ENCODE measurements at regions not wholly inside any gene's neighbourhood (a gene's known extent, or its start where the extent isn't known, plus 50 kb on each side); places are given as distances from the start of the nearest gene placed in this dataset.

DNA sequence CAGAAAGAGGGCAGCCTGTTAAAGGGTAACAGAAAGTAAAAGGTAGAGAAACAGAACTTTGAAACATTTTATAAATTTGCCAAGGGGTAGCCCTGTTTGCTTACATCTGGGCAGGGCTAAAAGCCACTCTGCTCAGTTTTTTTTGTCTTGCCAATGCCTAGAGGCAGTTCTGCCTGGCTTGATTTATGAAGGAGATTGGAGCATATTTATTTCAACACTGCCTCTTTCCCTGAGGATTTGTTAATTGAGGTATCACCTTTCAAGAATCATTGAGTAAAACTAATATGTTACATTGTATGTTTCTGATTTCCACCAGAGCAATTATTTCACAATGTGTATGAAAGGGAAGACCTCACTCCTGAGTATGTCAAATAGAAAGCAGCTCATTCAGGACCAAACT is 160.8 kb downstream of the GXYLT1 start:
- no peak overlapping the region for H3K4me3 ChIP-seq (ENCODE audit: control insufficient read depth, low read depth, low read length)
- TF ChIP-seq CTCF (IDR thresholded peaks at IDR 0.05; ENCODE audit: control insufficient read depth, insufficient read depth, low read depth, low read length, missing control alignments): no peak
- no peak for DNase-seq (ENCODE audit: low read depth)

- no peak for TF ChIP-seq CTCF (IDR thresholded peaks at IDR 0.05; ENCODE audit: control insufficient read depth, insufficient read depth, low read depth, low read length, missing control alignments)
- H3K4me3 ChIP-seq (ENCODE audit: control insufficient read depth, low read depth, low read length): no peak overlapping the region
- no peak for DNase-seq (ENCODE audit: low read depth)
Measured at GRCh38 chr12:41983394-41983793, 161.3 kb downstream of the GXYLT1 start.

GRCh38 chr12:41981758-41982157 is 162.9 kb downstream of the GXYLT1 start:
- TF ChIP-seq CTCF (IDR thresholded peaks at IDR 0.05; ENCODE audit: control insufficient read depth, insufficient read depth, low read depth, low read length, missing control alignments): no peak
- no peak overlapping the region for H3K4me3 ChIP-seq (ENCODE audit: control insufficient read depth, low read depth, low read length)
- no peak for DNase-seq (ENCODE audit: low read depth)

DNA sequence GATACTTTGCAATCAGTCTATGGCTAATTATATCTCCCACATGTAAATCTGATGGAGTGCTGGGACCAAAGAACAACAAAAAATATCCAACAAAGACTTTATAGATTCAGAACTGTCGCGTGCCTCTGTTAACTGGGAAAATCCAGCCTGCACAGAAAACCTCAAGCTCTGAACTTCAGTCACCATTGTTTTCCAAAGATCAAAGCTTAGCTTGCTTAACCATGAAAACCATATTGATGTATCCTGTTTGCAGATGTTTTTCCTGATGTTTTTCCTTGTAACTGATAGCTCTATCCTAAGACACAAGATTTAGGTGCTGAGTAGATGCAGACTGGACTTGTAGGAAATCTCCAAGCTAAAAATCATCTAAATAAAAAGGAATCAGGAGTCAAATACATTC is 163.7 kb downstream of the GXYLT1 start:
- DNase-seq (ENCODE audit: low read depth): no peak
- TF ChIP-seq CTCF (IDR thresholded peaks at IDR 0.05; ENCODE audit: control insufficient read depth, insufficient read depth, low read depth, low read length, missing control alignments): no peak
- no peak overlapping the region for H3K4me3 ChIP-seq (ENCODE audit: control insufficient read depth, low read depth, low read length)

DNA sequence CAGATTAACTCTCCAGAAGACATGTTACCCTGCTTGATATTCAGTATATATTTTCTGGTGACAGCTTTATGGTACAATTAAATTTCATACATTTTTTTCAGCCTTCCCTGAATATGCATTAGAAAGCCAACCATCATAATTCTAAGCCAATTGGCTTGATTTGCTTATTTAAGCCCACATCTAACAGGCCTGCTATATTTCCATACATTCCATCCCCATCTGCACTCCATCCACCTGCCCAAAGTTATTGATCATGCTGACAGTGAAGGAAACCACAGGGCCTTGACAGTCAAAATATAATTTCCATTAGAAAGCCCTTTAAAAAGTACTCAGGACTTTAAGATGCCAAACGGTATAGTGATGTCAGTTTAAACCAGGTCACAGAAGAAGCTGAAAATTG is 164.3 kb downstream of the GXYLT1 start:
- DNase-seq (ENCODE audit: low read depth): no peak
- no peak for TF ChIP-seq CTCF (IDR thresholded peaks at IDR 0.05; ENCODE audit: control insufficient read depth, insufficient read depth, low read depth, low read length, missing control alignments)
- H3K4me3 ChIP-seq (ENCODE audit: control insufficient read depth, low read depth, low read length): no peak overlapping the region

- no peak overlapping the region for H3K4me3 ChIP-seq (ENCODE audit: control insufficient read depth, low read depth, low read length)
- no peak for TF ChIP-seq CTCF (IDR thresholded peaks at IDR 0.05; ENCODE audit: control insufficient read depth, insufficient read depth, low read depth, low read length, missing control alignments)
- no peak for DNase-seq (ENCODE audit: low read depth)
Measured at GRCh38 chr12:41979574-41979973, 165.1 kb downstream of the GXYLT1 start.

- no peak overlapping the region for H3K4me3 ChIP-seq (ENCODE audit: control insufficient read depth, low read depth, low read length)
- DNase-seq (ENCODE audit: low read depth): no peak
- no peak for TF ChIP-seq CTCF (IDR thresholded peaks at IDR 0.05; ENCODE audit: control insufficient read depth, insufficient read depth, low read depth, low read length, missing control alignments)
Measured at GRCh38 chr12:41972598-41972997, 172.1 kb downstream of the GXYLT1 start.
